Cerebellar nuclear complex (tissue), 1 donor: ENCODE measurements at regions not wholly inside any gene's neighbourhood (a gene's known extent, or its start where the extent isn't known, plus 50 kb on each side); places are given as distances from the start of the nearest gene placed in this dataset.

ENCODE experiments used
- DNase-seq, 2 experiments: peaks; one replicate each; lab custom pipeline; 2025; lab: John Stamatoyannopoulos, UW

- DNase-seq: no peak
These were observed 94.3 kb upstream of the BHLHE23 start for GRCh38 chr20:63100926-63101699.

GRCh38 chr20:63100174-63100925, 93.6 kb upstream of the BHLHE23 start:
- DNase-seq: no peak

GRCh38 chr20:63099456-63100173, 92.9 kb upstream of the BHLHE23 start:
- DNase-seq: no peak

- no peak for DNase-seq
These were observed 91.5 kb upstream of the BHLHE23 start for GRCh38 chr20:63098195-63098810.

GRCh38 chr20:63097336-63097831, 90.6 kb upstream of the BHLHE23 start:
- no peak for DNase-seq

- no peak for DNase-seq
These were observed 90.0 kb upstream of the BHLHE23 start for GRCh38 chr20:63096681-63097335.

GRCh38 chr20:63095718-63096654, 89.2 kb upstream of the BHLHE23 start:
- DNase-seq: no peak

GRCh38 chr20:63094767-63095499, 88.2 kb upstream of the BHLHE23 start:
- no peak for DNase-seq

GRCh38 chr20:63093966-63094766, 87.4 kb upstream of the BHLHE23 start:
- DNase-seq: no peak

GRCh38 chr20:63092660-63093215, 86.0 kb upstream of the BHLHE23 start:
- DNase-seq: no peak

GRCh38 chr20:63091901-63092659, 85.3 kb upstream of the BHLHE23 start:
- no peak for DNase-seq

GRCh38 chr20:63090682-63091571, 84.2 kb upstream of the BHLHE23 start:
- DNase-seq: no peak

GRCh38 chr20:63090052-63090451, 83.3 kb upstream of the BHLHE23 start:
- no peak for DNase-seq

- DNase-seq: no peak
These were observed 82.5 kb upstream of the BHLHE23 start for GRCh38 chr20:63089051-63089907.

- DNase-seq: no peak
These were observed 81.3 kb upstream of the BHLHE23 start for GRCh38 chr20:63087872-63088680.
